T-helper 2 cell treated with Interferon-gamma antibody and Interleukin-4, amounts not matched to agents 5 μg/mL and 100 μg/mL, for 36 hours (primary cell): ENCODE measurements at regions not wholly inside any gene's neighbourhood (a gene's known extent, or its start where the extent isn't known, plus 50 kb on each side); places are given as distances from the start of the nearest gene placed in this dataset.

Experiments
- DNase-seq: peaks from one replicate; pipeline ENCODE4 v3.0.0; 2021; ENCODE audit warnings: low spot score
- H3K27ac Mint-ChIP-seq: one replicate; pipeline ENCODE4 v1.8.0; 2021; ENCODE audit warnings: mild to moderate bottlenecking, mixed read lengths
- H3K27me3 Mint-ChIP-seq: one replicate; pipeline ENCODE4 v1.8.0; 2021; ENCODE audit warnings: low read depth, mixed read lengths
- H3K36me3 Mint-ChIP-seq: one replicate; pipeline ENCODE4 v1.8.0; 2021; ENCODE audit warnings: low read depth, mixed read lengths
- H3K4me1 Mint-ChIP-seq: one replicate; pipeline ENCODE4 v1.8.0; 2021; ENCODE audit warnings: low read depth, mixed read lengths
- H3K4me3 Mint-ChIP-seq: one replicate; pipeline ENCODE4 v1.8.0; 2022; ENCODE audit warnings: mild to moderate bottlenecking, moderate library complexity, mixed read lengths
- H3K9me3 Mint-ChIP-seq: one replicate; pipeline ENCODE4 v1.8.0; 2021; ENCODE audit warnings: mixed read lengths

- no peaks in the 10 kb centered on the region for H3K36me3 Mint-ChIP-seq
- DNase-seq: no peak
- H3K9me3 Mint-ChIP-seq: no peaks in the 10 kb centered on the region
- H3K4me1 Mint-ChIP-seq: no peaks in the 10 kb centered on the region
- H3K27ac Mint-ChIP-seq: no peak overlapping the region
- no peak overlapping the region for H3K4me3 Mint-ChIP-seq
- H3K27me3 Mint-ChIP-seq: no peaks in the 10 kb centered on the region
Measured at GRCh38 chr2:236698016-236698627, 128.5 kb downstream of the ACKR3 start.

- Mint-ChIP-seq H3K27me3 (no peaks in the 10 kb centered on the region), H3K36me3 (no peaks in the 10 kb centered on the region), H3K4me3 (no peak overlapping the region), H3K27ac (no peak overlapping the region), H3K4me1 (no peaks in the 10 kb centered on the region), H3K9me3 (no peaks in the 10 kb centered on the region)
- no peak for DNase-seq
Measured at GRCh38 chr2:236700703-236701102, 131.1 kb downstream of the ACKR3 start.

- Mint-ChIP-seq H3K4me3 (no peak overlapping the region), H3K36me3 (no peaks in the 10 kb centered on the region), H3K9me3 (peaks cover 6% of the 10 kb centered on the region), H3K4me1 (no peaks in the 10 kb centered on the region), H3K27ac (no peak overlapping the region), H3K27me3 (no peaks in the 10 kb centered on the region)
- DNase-seq: no peak
Measured at GRCh38 chr2:236702657-236703372, 133.2 kb downstream of the ACKR3 start.

- no peaks in the 10 kb centered on the region for H3K36me3 Mint-ChIP-seq
- H3K27ac Mint-ChIP-seq: no peak overlapping the region
- DNase-seq: no peak
- no peak overlapping the region for H3K4me3 Mint-ChIP-seq
- H3K4me1 Mint-ChIP-seq: no peaks in the 10 kb centered on the region
- H3K9me3 Mint-ChIP-seq: peaks cover 6% of the 10 kb centered on the region
- H3K27me3 Mint-ChIP-seq: no peaks in the 10 kb centered on the region
Measured at GRCh38 chr2:236703373-236703709, 133.7 kb downstream of the ACKR3 start.

GRCh38 chr2:236703906-236704305, 134.3 kb downstream of the ACKR3 start:
- no peak for DNase-seq
- Mint-ChIP-seq H3K27me3 (no peaks in the 10 kb centered on the region), H3K36me3 (no peaks in the 10 kb centered on the region), H3K4me3 (no peak overlapping the region), H3K27ac (no peak overlapping the region), H3K9me3 (peaks cover 6% of the 10 kb centered on the region), H3K4me1 (no peaks in the 10 kb centered on the region)

- Mint-ChIP-seq H3K4me3 (no peak overlapping the region), H3K27me3 (no peaks in the 10 kb centered on the region), H3K27ac (no peak overlapping the region), H3K36me3 (no peaks in the 10 kb centered on the region), H3K9me3 (peaks cover 6% of the 10 kb centered on the region), H3K4me1 (no peaks in the 10 kb centered on the region)
- DNase-seq: no peak
Measured at GRCh38 chr2:236704887-236705286, 135.3 kb downstream of the ACKR3 start.

GRCh38 chr2:236705295-236706105, 135.9 kb downstream of the ACKR3 start:
- no peak for DNase-seq
- H3K36me3 Mint-ChIP-seq: no peaks in the 10 kb centered on the region
- H3K4me1 Mint-ChIP-seq: no peaks in the 10 kb centered on the region
- H3K27me3 Mint-ChIP-seq: no peaks in the 10 kb centered on the region
- no peak overlapping the region for H3K4me3 Mint-ChIP-seq
- peaks cover 6% of the 10 kb centered on the region for H3K9me3 Mint-ChIP-seq
- no peak overlapping the region for H3K27ac Mint-ChIP-seq

- Mint-ChIP-seq H3K9me3 (peaks cover 6% of the 10 kb centered on the region), H3K36me3 (no peaks in the 10 kb centered on the region), H3K27me3 (no peaks in the 10 kb centered on the region), H3K4me1 (no peaks in the 10 kb centered on the region), H3K27ac (no peak overlapping the region), H3K4me3 (no peak overlapping the region)
- DNase-seq: no peak
Measured at GRCh38 chr2:236706288-236706687, 136.7 kb downstream of the ACKR3 start.

- H3K27me3 Mint-ChIP-seq: no peaks in the 10 kb centered on the region
- no peak overlapping the region for H3K4me3 Mint-ChIP-seq
- no peak overlapping the region for H3K27ac Mint-ChIP-seq
- H3K36me3 Mint-ChIP-seq: no peaks in the 10 kb centered on the region
- no peak for DNase-seq
- peaks cover 1% of the 10 kb centered on the region for H3K4me1 Mint-ChIP-seq
- H3K9me3 Mint-ChIP-seq: peaks cover 6% of the 10 kb centered on the region
Measured at GRCh38 chr2:236706803-236707202, 137.2 kb downstream of the ACKR3 start.

- no peak overlapping the region for H3K4me3 Mint-ChIP-seq
- H3K36me3 Mint-ChIP-seq: no peaks in the 10 kb centered on the region
- peaks cover 1% of the 10 kb centered on the region for H3K4me1 Mint-ChIP-seq
- H3K27ac Mint-ChIP-seq: no peak overlapping the region
- H3K9me3 Mint-ChIP-seq: peaks cover 6% of the 10 kb centered on the region
- peaks cover 8% of the 10 kb centered on the region for H3K27me3 Mint-ChIP-seq
- DNase-seq: no peak
Measured at GRCh38 chr2:236711440-236711839, 141.8 kb downstream of the ACKR3 start.

GRCh38 chr2:236712304-236712703, 142.7 kb downstream of the ACKR3 start:
- Mint-ChIP-seq H3K4me3 (no peak overlapping the region), H3K36me3 (no peaks in the 10 kb centered on the region), H3K4me1 (peaks cover 1% of the 10 kb centered on the region), H3K27me3 (peaks cover 11% of the 10 kb centered on the region), H3K9me3 (no peaks in the 10 kb centered on the region), H3K27ac (no peak overlapping the region)
- no peak for DNase-seq

GRCh38 chr2:236712961-236713673, 143.5 kb downstream of the ACKR3 start:
- no peaks in the 10 kb centered on the region for H3K9me3 Mint-ChIP-seq
- no peak overlapping the region for H3K4me3 Mint-ChIP-seq
- peaks cover 1% of the 10 kb centered on the region for H3K4me1 Mint-ChIP-seq
- peaks cover 15% of the 10 kb centered on the region for H3K27me3 Mint-ChIP-seq
- no peak overlapping the region for H3K27ac Mint-ChIP-seq
- H3K36me3 Mint-ChIP-seq: no peaks in the 10 kb centered on the region
- DNase-seq: no peak

GRCh38 chr2:236714080-236714479, 144.5 kb downstream of the ACKR3 start:
- H3K4me1 Mint-ChIP-seq: peaks cover 1% of the 10 kb centered on the region

GRCh38 chr2:236715077-236715476, 145.5 kb downstream of the ACKR3 start:
- peaks cover 15% of the 10 kb centered on the region for H3K27me3 Mint-ChIP-seq
- H3K36me3 Mint-ChIP-seq: no peaks in the 10 kb centered on the region
- H3K27ac Mint-ChIP-seq: no peak overlapping the region
- DNase-seq: no peak
- H3K4me1 Mint-ChIP-seq: peaks cover 1% of the 10 kb centered on the region
- H3K9me3 Mint-ChIP-seq: no peaks in the 10 kb centered on the region
- no peak overlapping the region for H3K4me3 Mint-ChIP-seq

More at GRCh38 chr2:236714080-236714479, 144.5 kb downstream of the ACKR3 start:
- no peaks in the 10 kb centered on the region for H3K36me3 Mint-ChIP-seq
- no peak overlapping the region for H3K27ac Mint-ChIP-seq
- no peak for DNase-seq
- H3K9me3 Mint-ChIP-seq: no peaks in the 10 kb centered on the region
- no peak overlapping the region for H3K4me3 Mint-ChIP-seq
- peaks cover 15% of the 10 kb centered on the region for H3K27me3 Mint-ChIP-seq
